H9 (cell line): ENCODE measurements at regions not wholly inside any gene's neighbourhood (a gene's known extent, or its start where the extent isn't known, plus 50 kb on each side); places are given as distances from the start of the nearest gene placed in this dataset.

Source experiments
- DNase-seq: peaks from one replicate; pipeline ENCODE4 v3.0.0-alpha.2; 2017
- H2AFZ ChIP-seq: one replicate; pipeline ENCODE4 v1.6.1; 2013; ENCODE audit warnings: mild to moderate bottlenecking, low read length, control low read depth, moderate library complexity
- H2AK5ac ChIP-seq: 2 replicates; pipeline ENCODE4 v1.6.1; 2013; ENCODE audit warnings: low read length, control low read depth, mixed read lengths; ENCODE audit not compliant: insufficient read length
- H2BK120ac ChIP-seq: one replicate; pipeline ENCODE4 v1.6.1; 2013; ENCODE audit warnings: low read depth, mild to moderate bottlenecking, low read length, control low read depth, inconsistent platforms; ENCODE audit not compliant: poor library complexity, severe bottlenecking
- H2BK12ac ChIP-seq: 2 replicates; pipeline ENCODE4 v1.6.1; 2013; ENCODE audit warnings: low read length, control low read depth, mixed read lengths, low read depth; ENCODE audit not compliant: insufficient read length
- H2BK15ac ChIP-seq: 2 replicates; pipeline ENCODE4 v1.6.1; 2013; ENCODE audit warnings: low read depth, low read length, control low read depth
- H2BK20ac ChIP-seq: one replicate; pipeline ENCODE4 v1.6.1; 2013; ENCODE audit warnings: low read depth, mild to moderate bottlenecking, low read length, control low read depth, inconsistent platforms; ENCODE audit not compliant: poor library complexity, severe bottlenecking
- H2BK5ac ChIP-seq: 2 replicates; pipeline ENCODE4 v1.6.1; 2013; ENCODE audit warnings: low read length, control low read depth, mixed read lengths; ENCODE audit not compliant: insufficient read length
- H3K14ac ChIP-seq: 2 replicates; pipeline ENCODE4 v1.6.1; 2013; ENCODE audit warnings: low read length, control low read depth; ENCODE audit not compliant: insufficient read depth
- H3K18ac ChIP-seq: 2 replicates; pipeline ENCODE4 v1.6.1; 2013; ENCODE audit warnings: low read depth, mild to moderate bottlenecking, mixed read lengths, low read length, control low read depth; ENCODE audit not compliant: insufficient read length
- H3K23ac ChIP-seq: 2 replicates; pipeline ENCODE4 v1.6.1; 2013; ENCODE audit warnings: low read length, control low read depth, mixed read lengths, low read depth; ENCODE audit not compliant: insufficient read length
- H3K23me2 ChIP-seq: 2 replicates; pipeline ENCODE4 v1.6.1; 2013; ENCODE audit warnings: low read depth, mild to moderate bottlenecking, mixed read lengths, low read length, control low read depth; ENCODE audit not compliant: insufficient read length, poor library complexity, severe bottlenecking
- H3K27ac ChIP-seq: 2 replicates; pipeline ENCODE4 v1.5.1; 2013; ENCODE audit warnings: low read length, control low read depth, mixed read lengths, low read depth; ENCODE audit not compliant: insufficient read length
- H3K27me3 ChIP-seq: 2 replicates; pipeline ENCODE4 v1.6.1; 2013; ENCODE audit warnings: low read length, control low read depth, inconsistent platforms; ENCODE audit not compliant: insufficient read depth
- H3K4ac ChIP-seq: 2 replicates; pipeline ENCODE4 v1.6.1; 2013; ENCODE audit warnings: low read depth, mild to moderate bottlenecking, control low read depth, inconsistent platforms, low read length, moderate library complexity
- H3K4me1 ChIP-seq: 2 replicates; pipeline ENCODE4 v1.6.1; 2013; ENCODE audit warnings: low read length, control low read depth, inconsistent platforms; ENCODE audit not compliant: insufficient read depth
- H3K4me2 ChIP-seq: 2 replicates; pipeline ENCODE4 v1.6.1; 2013; ENCODE audit warnings: low read length, control low read depth, mixed read lengths; ENCODE audit not compliant: insufficient read length, insufficient read depth
- H3K56ac ChIP-seq: 2 replicates; pipeline ENCODE4 v1.6.1; 2013; ENCODE audit warnings: low read depth, mild to moderate bottlenecking, mixed read lengths, low read length, control low read depth; ENCODE audit not compliant: insufficient read length
- H3K79me1 ChIP-seq: 2 replicates; pipeline ENCODE4 v1.6.1; 2013; ENCODE audit warnings: low read depth, mild to moderate bottlenecking, moderate library complexity, low read length, control low read depth, inconsistent platforms; ENCODE audit not compliant: insufficient read depth, poor library complexity, severe bottlenecking
- H3K79me2 ChIP-seq: 2 replicates; pipeline ENCODE4 v1.6.1; 2013; ENCODE audit warnings: low read length, control low read depth, inconsistent platforms; ENCODE audit not compliant: insufficient read depth
- H3K9ac ChIP-seq: 2 replicates; pipeline ENCODE4 v1.6.1; 2013; ENCODE audit warnings: low read length, control low read depth, mixed read lengths; ENCODE audit not compliant: insufficient read length; ENCODE audit errors: extremely low read depth
- H3K9me3 ChIP-seq: one replicate; pipeline ENCODE4 v1.6.1; 2013; ENCODE audit warnings: low read depth, low read length, inconsistent platforms; ENCODE audit not compliant: control insufficient read depth
- H3T11ph ChIP-seq: one replicate; pipeline ENCODE4 v1.6.1; 2013; ENCODE audit warnings: mild to moderate bottlenecking, low read length, control low read depth, inconsistent platforms
- H4K20me1 ChIP-seq: one replicate; pipeline ENCODE4 v1.6.1; 2013; ENCODE audit not compliant: control insufficient read depth, insufficient read length, insufficient read depth
- H4K5ac ChIP-seq: 2 replicates; pipeline ENCODE4 v1.6.1; 2013; ENCODE audit warnings: low read depth, mild to moderate bottlenecking, mixed read lengths, low read length, control low read depth; ENCODE audit not compliant: insufficient read length
- H4K8ac ChIP-seq: replicated peaks from 2 replicates; pipeline ENCODE4 v1.6.1; 2013; ENCODE audit warnings: low read length, control low read depth, mixed read lengths, low read depth; ENCODE audit not compliant: insufficient read length
- H4K91ac ChIP-seq: 2 replicates; pipeline ENCODE4 v1.6.1; 2013; ENCODE audit warnings: low read depth, mild to moderate bottlenecking, moderate library complexity, mixed read lengths, low read length, control low read depth; ENCODE audit not compliant: insufficient read length
- H3K27ac Mint-ChIP-seq, 3 experiments: 2 replicates in 2 of 3; 3 replicates in 1 of 3; pipeline ENCODE4 v1.8.0; 2020 to 2021; ENCODE audit warnings: mixed read lengths in 3 of 3, mild to moderate bottlenecking in 1 of 3, moderate library complexity in 1 of 3
- H3K27me3 Mint-ChIP-seq: 2 replicates; pipeline ENCODE4 v1.8.0; 2021; ENCODE audit warnings: low read depth, mild to moderate bottlenecking, moderate library complexity, mixed read lengths
- H3K36me3 Mint-ChIP-seq, 3 experiments: 2 replicates in 2 of 3; 3 replicates in 1 of 3; pipeline ENCODE4 v1.8.0; 2020 to 2021; ENCODE audit warnings: low read depth in 3 of 3, mixed read lengths in 3 of 3; ENCODE audit not compliant: insufficient read depth in 1 of 3
- H3K4me1 Mint-ChIP-seq, 2 experiments: 2 replicates each; pipeline ENCODE4 v1.8.0; 2020; ENCODE audit warnings: mixed read lengths in 2 of 2
- H3K4me3 Mint-ChIP-seq, 2 experiments: 2 replicates in 1 of 2; 3 replicates in 1 of 2; pipeline ENCODE4 v1.8.0; 2020 to 2021; ENCODE audit warnings: mild to moderate bottlenecking in 2 of 2, mixed read lengths in 2 of 2, moderate library complexity in 1 of 2
- H3K9me3 Mint-ChIP-seq, 2 experiments: 2 replicates in 1 of 2; 3 replicates in 1 of 2; pipeline ENCODE4 v1.8.0; 2020; ENCODE audit warnings: mild to moderate bottlenecking in 2 of 2, mixed read lengths in 2 of 2, moderate library complexity in 1 of 2
- CTCF ChIP-seq: fragments of 200-600 bp; sonication (generic); conservative IDR thresholded peaks from 3 replicates; pipeline ENCODE4 v1.8.0; 2021; ENCODE audit warnings: antibody characterized with exemption, mild to moderate bottlenecking
- WGBS: extraction: QIAGEN DNeasy Blood & Tissue Kit; methylation state at CpG from one replicate; pipeline ENCODE4 v1.1.7; 2013; ENCODE audit warnings: missing lambda C conversion rate, low lambda C conversion rate, mixed read lengths; ENCODE audit not compliant: insufficient read length; ENCODE audit errors: extremely low coverage; 5-methylcytosine and 5-hydroxymethylcytosine counted together

GRCh38 chr12:88325816-88326189 is 183.7 kb downstream of the TMTC3 start:
- H2BK120ac ChIP-seq, result no peak overlapping the region
- H4K91ac ChIP-seq, result no peak overlapping the region
- H3K23ac ChIP-seq, result no peak overlapping the region
- Mint-ChIP-seq H3K27ac (no peak overlapping the region), H3K4me3 (no peak overlapping the region), H3K4me1 (no peaks in the 10 kb centered on the region), H3K9me3 (no peaks in the 10 kb centered on the region; a peak in 1 of 5 replicates), H3K36me3 (no peaks in the 10 kb centered on the region), H3K27me3 (no peaks in the 10 kb centered on the region)
- no peaks in the 10 kb centered on the region for H4K20me1 ChIP-seq
- no peak overlapping the region for H2BK15ac ChIP-seq
- no peak overlapping the region for H3K56ac ChIP-seq
- no peaks in the 10 kb centered on the region for H3K27me3 ChIP-seq
- H3K9me3 ChIP-seq, result no peaks in the 10 kb centered on the region
- WGBS, result no CpG with 5 or more reads among the region's 4 CpGs
- H2BK5ac ChIP-seq, result no peak overlapping the region
- H3K14ac ChIP-seq, result no peak overlapping the region
- DNase-seq, result no peak
- H4K8ac ChIP-seq, result no peak overlapping the region
- H3K79me1 ChIP-seq, result no peaks in the 10 kb centered on the region
- H3K23me2 ChIP-seq, result no peaks in the 10 kb centered on the region
- no peak overlapping the region for H4K5ac ChIP-seq
- no peak overlapping the region for H3K4ac ChIP-seq
- no peak overlapping the region for H2BK20ac ChIP-seq
- no peak for TF ChIP-seq CTCF
- H3T11ph ChIP-seq, result no peak overlapping the region
- H3K9ac ChIP-seq, result no peak overlapping the region
- no peak overlapping the region for H2BK12ac ChIP-seq
- H3K4me1 ChIP-seq, result no peaks in the 10 kb centered on the region
- H3K18ac ChIP-seq, result no peak overlapping the region
- no peak overlapping the region for H3K27ac ChIP-seq
- H2AK5ac ChIP-seq, result no peak overlapping the region
- no peaks in the 10 kb centered on the region for H3K79me2 ChIP-seq
- H3K4me2 ChIP-seq, result no peak overlapping the region
- H2AFZ ChIP-seq, result no peak overlapping the region
